ENCODE measurements at regions not wholly inside any gene's neighbourhood (a gene's known extent, or its start where the extent isn't known, plus 50 kb on each side); places are given as distances from the start of the nearest gene placed in this dataset.

DNA sequence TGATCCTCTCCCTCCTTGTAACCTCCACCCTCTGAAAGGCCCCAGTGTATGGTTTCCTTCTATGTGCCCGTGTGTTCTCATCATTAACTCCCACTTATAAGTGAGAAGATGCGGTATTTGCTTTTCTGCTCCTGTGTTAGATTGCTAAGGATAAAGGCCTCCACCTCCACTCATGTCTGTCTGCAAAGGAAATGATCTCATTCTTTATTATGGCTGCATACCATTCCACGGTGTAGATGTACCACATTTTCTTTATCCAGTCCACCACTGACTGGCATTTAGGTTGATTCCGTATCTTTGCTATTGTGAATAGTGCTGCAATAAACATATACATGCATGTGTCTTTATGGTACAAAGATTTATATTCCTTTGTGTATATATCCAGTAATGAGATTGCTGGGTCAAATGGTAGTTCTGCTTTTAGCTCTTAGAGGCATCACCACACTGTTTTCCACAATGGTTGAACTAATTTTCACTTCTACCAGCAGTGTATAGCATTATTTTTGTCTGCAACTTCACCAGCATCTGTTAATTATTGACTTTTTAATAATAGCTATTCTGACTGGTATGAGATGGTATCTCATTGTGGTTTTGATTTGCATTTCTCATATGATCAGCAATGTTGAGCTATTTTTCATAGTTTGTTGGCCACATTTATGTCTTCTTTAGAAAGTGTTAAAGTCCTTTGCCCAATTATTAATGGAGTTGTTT lies 1030.9 kb downstream of the FSTL5 start:
- DNase-seq (ENCODE audit: low spot score), result no peak
- in situ Hi-C loops (cut with MboI; ENCODE audit: low pct_unique_long_range_greater_than_20kb, low sequenced_read_pairs, unreplicated experiment), result no loop called here
- TF ChIP-seq, protein P1, sequence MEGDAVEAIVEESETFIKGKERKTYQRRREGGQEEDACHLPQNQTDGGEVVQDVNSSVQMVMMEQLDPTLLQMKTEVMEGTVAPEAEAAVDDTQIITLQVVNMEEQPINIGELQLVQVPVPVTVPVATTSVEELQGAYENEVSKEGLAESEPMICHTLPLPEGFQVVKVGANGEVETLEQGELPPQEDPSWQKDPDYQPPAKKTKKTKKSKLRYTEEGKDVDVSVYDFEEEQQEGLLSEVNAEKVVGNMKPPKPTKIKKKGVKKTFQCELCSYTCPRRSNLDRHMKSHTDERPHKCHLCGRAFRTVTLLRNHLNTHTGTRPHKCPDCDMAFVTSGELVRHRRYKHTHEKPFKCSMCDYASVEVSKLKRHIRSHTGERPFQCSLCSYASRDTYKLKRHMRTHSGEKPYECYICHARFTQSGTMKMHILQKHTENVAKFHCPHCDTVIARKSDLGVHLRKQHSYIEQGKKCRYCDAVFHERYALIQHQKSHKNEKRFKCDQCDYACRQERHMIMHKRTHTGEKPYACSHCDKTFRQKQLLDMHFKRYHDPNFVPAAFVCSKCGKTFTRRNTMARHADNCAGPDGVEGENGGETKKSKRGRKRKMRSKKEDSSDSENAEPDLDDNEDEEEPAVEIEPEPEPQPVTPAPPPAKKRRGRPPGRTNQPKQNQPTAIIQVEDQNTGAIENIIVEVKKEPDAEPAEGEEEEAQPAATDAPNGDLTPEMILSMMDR (IDR thresholded peaks at IDR 0.05; ENCODE audit: extremely low read depth, insufficient read depth, missing control alignments), result no peak

DNA sequence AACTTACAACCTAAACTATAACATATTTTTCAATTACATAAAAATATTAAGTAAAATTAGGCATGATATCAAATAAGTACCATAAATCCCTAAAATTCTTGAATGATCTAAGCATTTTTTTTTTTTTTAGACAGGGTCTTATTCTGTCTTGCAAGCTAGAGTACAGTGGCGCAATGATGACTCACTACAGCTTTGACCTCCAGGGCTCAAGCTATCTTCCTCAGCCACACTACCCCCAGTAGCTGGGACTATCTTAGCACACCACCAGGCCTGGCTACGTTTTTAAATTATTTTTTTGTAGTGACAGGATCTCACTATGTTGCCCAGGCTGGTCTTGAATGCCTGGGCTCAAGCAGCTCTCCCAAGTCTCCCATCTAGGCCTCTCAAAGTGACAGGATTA lies 1042.3 kb downstream of the FSTL5 start:
- in situ Hi-C loops (cut with MboI; ENCODE audit: low pct_unique_long_range_greater_than_20kb, low sequenced_read_pairs, unreplicated experiment), result no loop called here
- TF ChIP-seq, protein P1 (IDR thresholded peaks at IDR 0.05; ENCODE audit: extremely low read depth, insufficient read depth, missing control alignments), result no peak
- DNase-seq (ENCODE audit: low spot score), result no peak

DNA sequence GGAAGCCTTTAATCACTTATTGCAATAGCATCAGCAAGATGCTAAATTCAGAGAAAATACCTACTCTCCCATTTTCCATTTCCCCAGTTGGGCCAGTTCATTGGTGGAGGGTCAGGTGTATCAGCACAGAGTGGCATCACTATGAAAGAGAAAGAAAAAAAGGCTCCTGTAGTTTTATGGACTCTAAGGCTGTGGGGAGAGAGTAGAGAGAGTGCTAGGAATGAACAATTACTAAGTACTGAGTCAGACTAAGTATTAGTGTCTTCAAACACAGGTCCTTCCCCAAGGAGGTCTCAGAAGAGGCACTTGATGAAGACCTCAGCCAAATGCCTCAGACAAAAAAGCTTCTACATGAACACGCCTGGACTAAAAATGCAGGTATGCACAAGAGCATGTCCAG lies 1061.9 kb downstream of the FSTL5 start:
- TF ChIP-seq, protein P1 (IDR thresholded peaks at IDR 0.05; ENCODE audit: extremely low read depth, insufficient read depth, missing control alignments), result no peak
- in situ Hi-C loops (cut with MboI; ENCODE audit: low pct_unique_long_range_greater_than_20kb, low sequenced_read_pairs, unreplicated experiment), result no loop called here
- DNase-seq (ENCODE audit: low spot score), result no peak

DNA sequence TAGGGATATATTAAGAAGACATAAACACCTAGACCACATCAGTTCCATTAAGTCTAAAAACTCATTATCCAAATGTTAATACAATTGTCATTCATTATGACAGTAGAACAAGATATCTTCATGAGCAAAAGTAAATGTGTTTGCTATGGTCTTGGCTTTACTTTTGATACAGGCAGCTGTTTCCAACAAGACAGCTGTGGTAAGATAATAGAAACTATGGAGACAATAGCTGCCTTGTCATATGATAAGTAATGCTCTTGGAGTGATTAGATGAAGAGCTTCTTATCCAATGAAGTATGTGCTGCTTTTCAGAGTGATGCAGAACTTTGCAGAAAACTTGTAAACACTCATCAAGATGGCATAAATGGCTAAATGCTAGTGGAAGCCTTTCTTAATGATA lies 1066.0 kb downstream of the FSTL5 start:
- TF ChIP-seq, protein P1 (IDR thresholded peaks at IDR 0.05; ENCODE audit: extremely low read depth, insufficient read depth, missing control alignments), result no peak

DNA sequence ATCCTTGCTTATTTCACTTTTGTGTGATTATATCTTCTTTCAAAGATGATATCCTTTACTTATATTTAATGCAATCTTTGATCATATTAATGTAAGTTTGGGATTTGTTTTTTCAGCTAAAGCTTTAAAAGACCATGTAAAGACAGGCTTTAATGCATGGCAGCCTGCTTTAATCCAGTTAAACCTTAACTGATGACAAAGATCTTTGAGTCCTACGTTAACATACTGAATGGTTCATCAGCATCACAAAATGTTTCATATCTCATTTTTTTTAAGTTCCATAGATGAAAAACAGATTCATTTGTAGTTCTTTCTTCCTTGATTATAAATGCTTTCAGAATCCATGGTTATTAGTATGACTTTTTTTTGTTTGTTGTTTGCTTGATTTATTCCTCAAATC lies 1102.8 kb downstream of the FSTL5 start:
- TF ChIP-seq, protein P1 (IDR thresholded peaks at IDR 0.05; ENCODE audit: extremely low read depth, insufficient read depth, missing control alignments), result no peak
- no peak for DNase-seq (ENCODE audit: low spot score)
- in situ Hi-C loops (cut with MboI; ENCODE audit: low pct_unique_long_range_greater_than_20kb, low sequenced_read_pairs, unreplicated experiment), result no loop called here

More for the DNA sequence above, 1066.0 kb downstream of the FSTL5 start:
- DNase-seq (ENCODE audit: low spot score), result no peak
- in situ Hi-C loops (cut with MboI; ENCODE audit: low pct_unique_long_range_greater_than_20kb, low sequenced_read_pairs, unreplicated experiment), result no loop called here
